NCI-H2107 (cell line): ENCODE measurements at regions not wholly inside any gene's neighbourhood (a gene's known extent, or its start where the extent isn't known, plus 50 kb on each side); places are given as distances from the start of the nearest gene placed in this dataset.

Experiments
- DNase-seq: peaks from one replicate; lab custom pipeline; 2025; lab: John Stamatoyannopoulos, UW

GRCh38 chr7:67690700-67691099, 694.1 kb downstream of the TYW1 start:
- no peak for DNase-seq

GRCh38 chr7:67692425-67692824, 695.8 kb downstream of the TYW1 start:
- no peak for DNase-seq

GRCh38 chr7:67696124-67696523, 699.5 kb downstream of the TYW1 start:
- no peak for DNase-seq

DNA sequence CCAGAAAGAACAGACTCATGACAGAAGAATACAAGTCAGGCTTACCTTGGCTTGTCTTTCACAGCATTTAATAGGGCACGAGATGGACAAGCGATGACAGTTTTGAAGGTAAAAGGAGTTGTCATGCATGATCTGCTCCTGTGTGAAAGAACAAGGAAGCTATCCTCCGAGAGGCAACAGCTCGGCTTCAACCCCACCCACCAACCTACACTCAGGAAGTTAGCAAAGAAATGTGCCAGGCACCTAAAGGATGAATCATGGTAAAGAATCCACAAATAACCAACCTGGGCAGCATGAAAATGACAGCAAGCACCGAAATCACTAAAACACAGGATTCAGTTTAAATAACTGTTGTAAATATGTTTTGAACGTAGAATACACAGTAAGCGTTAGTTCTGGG, 700.2 kb downstream of the TYW1 start:
- no peak for DNase-seq

DNA sequence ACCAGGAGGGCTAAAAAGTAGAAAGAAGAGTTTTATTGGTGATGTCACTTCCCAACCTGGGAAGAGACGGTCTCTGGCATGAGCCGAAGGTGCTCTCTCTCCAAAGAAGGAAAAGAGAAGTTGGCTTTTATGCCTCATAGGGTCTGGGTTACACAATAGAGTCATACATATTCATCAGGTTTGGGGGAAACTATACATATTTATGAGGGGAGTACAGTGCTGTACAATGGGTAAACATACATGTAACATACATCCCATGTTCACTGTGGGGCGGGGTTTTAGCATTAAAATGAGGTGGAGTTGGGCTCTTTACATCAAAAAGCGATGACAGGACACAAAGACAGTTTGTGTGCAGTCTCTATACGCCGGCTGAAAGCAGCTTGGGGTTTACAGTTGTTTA, 701.7 kb downstream of the TYW1 start:
- no peak for DNase-seq

DNA sequence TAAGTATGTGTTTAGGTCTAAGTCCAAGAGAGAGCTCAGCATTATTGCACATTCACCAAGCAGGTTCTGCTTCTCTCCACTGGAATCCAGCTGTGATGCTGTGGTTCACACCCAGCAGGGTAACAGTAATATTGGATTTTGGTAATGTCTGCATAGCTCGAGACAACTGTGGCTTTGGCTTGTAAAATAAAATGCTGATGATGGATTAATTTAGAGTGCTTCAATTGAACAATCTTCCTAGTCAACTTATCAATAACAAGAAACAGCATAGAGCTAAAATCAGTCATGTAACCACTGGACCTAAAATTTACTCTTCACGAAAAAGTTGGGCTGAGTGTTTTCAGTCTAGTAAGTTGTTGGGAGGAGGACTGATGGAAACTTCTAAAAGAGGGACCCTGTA, 709.2 kb downstream of the TYW1 start:
- no peak for DNase-seq

GRCh38 chr7:67711706-67712105, 715.1 kb downstream of the TYW1 start:
- no peak for DNase-seq

- no peak for DNase-seq
Observed at GRCh38 chr7:67713451-67714056, 716.9 kb downstream of the TYW1 start.

DNA sequence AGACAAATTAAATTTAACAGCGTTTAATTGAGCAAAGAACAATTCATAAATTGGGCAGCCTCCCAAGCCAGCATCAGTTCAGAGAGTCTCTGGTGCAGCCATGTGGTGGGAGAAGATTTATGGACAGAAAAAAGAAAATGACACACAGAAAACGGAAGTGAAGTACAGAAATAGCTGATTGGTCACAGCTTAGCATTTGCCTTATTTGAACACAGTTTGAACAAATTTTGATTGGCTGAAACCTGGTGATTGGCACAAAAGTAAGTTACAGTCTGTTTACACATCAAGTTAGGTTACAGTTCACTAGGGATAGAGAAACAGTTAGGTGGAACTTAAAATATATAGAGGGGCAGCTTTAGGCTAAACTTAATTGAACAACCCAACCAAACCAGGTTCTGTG, 720.1 kb downstream of the TYW1 start:
- no peak for DNase-seq

DNA sequence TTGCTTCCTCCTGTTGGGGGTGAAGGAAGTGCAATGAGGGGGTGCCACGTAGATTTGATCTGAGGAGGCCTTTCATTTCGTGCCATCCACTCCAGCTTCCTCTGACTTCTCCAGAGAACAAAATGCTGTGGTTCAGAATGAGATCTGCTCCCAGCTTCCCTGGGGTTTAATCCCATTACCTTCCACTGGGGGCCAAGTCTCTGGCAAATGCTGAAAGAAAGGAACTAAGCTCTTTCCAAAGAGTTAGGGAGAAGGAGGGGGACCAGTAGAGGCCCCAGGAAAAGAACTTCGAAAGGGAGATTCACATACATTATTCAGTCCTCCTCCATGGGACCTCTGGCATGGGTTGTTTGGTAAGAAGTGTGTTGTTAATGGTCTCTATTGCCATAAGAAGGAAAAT, 727.0 kb downstream of the TYW1 start:
- DNase-seq: no peak

DNA sequence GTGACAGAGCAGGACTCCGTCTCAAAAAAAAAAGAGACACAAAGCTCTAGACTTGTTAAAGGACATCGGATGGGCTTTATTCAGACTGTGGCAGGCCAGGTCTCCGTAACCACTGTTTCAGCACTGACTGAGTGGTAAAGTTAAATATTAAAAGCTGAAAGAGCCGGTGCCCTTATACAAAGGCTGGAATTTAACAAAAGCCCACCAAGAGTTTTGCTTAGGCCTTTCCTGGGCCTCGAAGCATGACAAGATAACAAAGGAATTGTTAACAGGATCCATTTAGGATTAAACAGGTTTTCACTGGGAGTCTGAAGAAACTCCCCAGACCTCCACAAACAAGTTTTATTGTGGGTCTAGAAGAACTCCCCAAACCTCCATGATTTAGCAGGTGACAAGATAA, 727.8 kb downstream of the TYW1 start:
- DNase-seq: no peak

- no peak for DNase-seq
Observed at GRCh38 chr7:67724955-67725354, 728.3 kb downstream of the TYW1 start.

DNA sequence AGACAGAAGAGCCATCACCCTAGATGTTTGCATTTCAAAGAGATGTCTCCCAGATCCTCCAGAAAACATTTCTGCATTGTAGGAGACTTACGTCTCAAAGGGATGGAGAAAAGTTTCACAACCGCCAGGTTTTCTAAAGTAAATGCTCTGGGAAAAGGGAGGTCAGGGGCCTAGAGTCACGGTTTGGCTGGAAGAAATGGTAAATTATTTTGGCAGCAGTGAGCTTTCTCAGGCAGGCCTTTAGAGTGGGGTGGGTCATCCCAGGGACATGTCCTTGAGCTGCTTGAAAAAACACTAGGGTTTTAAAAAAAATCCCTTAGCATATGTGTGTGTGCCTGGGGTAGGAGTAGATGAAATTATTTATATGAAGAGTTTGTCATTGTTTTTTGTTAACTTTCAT, 728.8 kb downstream of the TYW1 start:
- DNase-seq: no peak

DNA sequence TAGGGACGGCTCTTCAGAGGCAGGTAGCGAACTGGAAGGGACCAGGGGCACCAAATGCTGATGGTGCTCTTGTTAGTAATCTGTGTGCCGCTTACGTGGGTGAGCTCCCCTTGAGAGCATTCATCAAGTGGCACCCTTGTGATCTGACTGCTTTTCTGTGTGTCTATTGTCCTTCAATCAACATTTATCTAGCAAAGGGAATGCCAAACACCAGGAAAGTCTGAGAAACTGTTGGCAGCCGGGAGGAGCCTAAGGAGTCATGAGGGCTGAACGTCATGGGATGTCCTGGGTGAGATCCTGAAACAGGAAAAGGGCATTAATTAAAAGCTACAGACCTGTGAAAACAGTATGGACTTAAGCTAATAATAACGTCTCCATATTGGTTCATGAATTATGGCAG, 733.1 kb downstream of the TYW1 start:
- no peak for DNase-seq

GRCh38 chr7:67731704-67732103, 735.1 kb downstream of the TYW1 start:
- no peak for DNase-seq

- DNase-seq: no peak
Observed at GRCh38 chr7:67732898-67733297, 736.3 kb downstream of the TYW1 start.

- no peak for DNase-seq
Observed at GRCh38 chr7:67738145-67738544, 741.5 kb downstream of the TYW1 start.

GRCh38 chr7:67738958-67739357, 742.3 kb downstream of the TYW1 start:
- no peak for DNase-seq

GRCh38 chr7:67743501-67743900, 746.9 kb downstream of the TYW1 start:
- no peak for DNase-seq

GRCh38 chr7:67752227-67752626, 755.6 kb downstream of the TYW1 start:
- DNase-seq: no peak

DNA sequence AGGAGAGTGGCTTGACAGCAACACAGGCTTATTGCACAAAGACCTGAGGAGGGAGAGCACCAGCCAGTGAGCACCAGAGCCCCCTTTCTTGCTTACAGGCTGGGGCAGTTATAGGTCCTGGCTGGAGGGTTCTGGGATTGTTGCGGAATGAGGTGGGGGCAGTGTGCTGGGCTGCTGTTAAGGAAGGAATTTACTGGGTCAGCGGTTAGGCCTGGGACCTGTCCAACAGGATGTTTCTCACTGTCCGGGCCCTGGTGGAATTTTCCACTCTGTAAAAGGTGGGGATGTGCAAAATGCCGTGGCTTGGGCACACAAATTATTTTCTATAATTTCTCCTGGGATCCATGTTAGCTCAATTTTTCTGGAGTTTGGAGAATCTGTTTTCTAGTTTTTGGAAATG, 757.3 kb downstream of the TYW1 start:
- no peak for DNase-seq

GRCh38 chr7:67754651-67755050, 758.0 kb downstream of the TYW1 start:
- DNase-seq: no peak

DNA sequence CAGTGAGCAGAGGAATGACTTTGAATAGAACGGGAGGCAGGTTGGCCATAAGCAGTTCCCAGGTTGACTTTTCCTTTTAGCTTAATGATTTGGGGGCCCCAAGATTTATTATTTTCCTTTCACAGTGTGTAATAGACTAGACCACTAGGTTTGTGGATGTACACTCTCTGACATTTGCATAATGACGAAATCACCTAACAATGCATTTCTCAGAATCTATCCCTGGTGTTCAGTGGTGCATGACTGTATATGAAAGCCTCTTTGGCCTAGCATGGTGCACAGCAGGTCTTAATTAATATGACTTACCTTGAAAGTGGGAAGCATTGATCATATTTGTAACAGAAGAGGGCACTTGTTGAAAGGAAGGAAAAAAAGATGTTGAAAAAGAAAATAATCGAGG, 761.9 kb downstream of the TYW1 start:
- DNase-seq: no peak

DNA sequence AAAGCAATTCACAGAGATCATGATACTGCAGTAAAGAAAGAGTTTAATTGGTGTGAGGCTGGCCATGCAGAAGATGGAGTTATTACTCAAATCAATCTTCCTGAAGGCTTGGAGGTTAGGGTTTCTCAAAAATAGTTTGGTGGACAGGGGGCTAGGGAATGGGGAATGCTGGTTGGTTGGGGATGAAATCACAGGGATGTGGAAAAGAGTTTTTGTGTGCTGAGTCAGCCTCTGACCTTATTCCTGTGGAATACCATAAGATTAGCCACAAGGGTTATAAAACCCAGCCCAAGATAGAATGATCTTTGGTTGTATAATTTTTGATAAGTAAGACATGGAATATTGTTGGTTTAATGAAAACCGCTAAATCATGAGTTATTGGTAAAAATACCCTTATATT, 764.3 kb downstream of the TYW1 start:
- DNase-seq: no peak

DNA sequence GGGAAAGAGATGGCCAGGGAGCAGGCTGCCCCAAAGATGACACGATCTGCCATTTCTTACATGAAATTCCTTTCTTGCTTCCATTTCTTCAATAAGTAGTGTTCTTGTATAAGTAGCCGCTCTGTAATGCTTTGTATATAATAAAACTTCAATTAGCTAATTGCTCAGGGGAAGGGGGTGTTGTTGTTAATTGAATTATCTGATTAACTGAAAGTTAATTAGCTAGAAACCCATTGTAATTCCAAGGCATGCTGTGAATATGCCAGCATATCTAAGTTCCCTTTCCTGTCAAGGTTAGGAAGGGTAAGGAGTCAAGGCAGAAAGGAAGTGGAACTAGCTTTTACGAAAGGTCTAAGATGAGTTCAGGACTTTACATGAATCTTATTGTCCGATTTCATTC, 765.9 kb downstream of the TYW1 start:
- no peak for DNase-seq
